ENCODE measurements at regions not wholly inside any gene's neighbourhood (a gene's known extent, or its start where the extent isn't known, plus 50 kb on each side); places are given as distances from the start of the nearest gene placed in this dataset.
"Not testable (repeated sequence)": the region's sequence is repeated elsewhere in the genome, so short reads cannot be mapped to it uniquely, and the experiment has no call there.

DNA sequence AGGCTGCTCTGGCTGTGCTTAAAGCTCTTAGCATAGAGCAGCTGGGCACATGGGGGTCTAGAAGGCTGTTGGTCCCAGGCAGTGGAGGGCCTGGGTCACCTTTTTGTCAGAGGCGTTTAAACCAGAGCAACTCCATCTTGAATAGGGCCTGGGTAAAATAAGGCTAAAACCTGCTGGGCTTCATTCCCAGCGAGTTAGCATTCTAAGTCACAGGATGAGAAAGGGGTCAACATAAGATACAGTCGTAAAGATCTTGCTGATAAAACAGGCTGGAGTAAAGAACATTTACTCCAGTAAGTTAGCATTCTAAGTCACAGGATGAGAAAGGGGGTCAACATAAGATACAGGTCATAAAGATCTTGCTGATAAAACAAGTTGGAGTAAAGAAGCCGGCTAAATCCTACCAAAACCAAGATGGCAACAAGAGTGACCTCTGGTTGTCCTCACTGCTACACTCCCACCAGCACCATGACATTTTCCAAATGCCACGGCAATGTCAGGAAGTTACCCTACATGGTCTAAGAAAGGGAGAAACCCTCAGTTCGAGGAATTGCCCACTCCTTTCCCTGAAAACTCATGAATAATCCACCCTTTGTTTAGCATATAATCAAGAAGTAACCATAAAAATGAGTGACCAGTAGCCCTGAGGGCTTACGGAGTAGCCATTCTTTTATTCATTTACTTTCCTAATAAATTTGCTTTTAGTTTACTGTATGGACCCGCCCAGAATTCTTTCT, 96.8 kb upstream of the PCBD1 start:
- DNase-seq (ENCODE audit: low read depth), result no peak
- in situ Hi-C loops (cut with HindIII; ENCODE audit: low pct_unique_long_range_greater_than_20kb, low sequenced_read_pairs), result no loop called here

DNA sequence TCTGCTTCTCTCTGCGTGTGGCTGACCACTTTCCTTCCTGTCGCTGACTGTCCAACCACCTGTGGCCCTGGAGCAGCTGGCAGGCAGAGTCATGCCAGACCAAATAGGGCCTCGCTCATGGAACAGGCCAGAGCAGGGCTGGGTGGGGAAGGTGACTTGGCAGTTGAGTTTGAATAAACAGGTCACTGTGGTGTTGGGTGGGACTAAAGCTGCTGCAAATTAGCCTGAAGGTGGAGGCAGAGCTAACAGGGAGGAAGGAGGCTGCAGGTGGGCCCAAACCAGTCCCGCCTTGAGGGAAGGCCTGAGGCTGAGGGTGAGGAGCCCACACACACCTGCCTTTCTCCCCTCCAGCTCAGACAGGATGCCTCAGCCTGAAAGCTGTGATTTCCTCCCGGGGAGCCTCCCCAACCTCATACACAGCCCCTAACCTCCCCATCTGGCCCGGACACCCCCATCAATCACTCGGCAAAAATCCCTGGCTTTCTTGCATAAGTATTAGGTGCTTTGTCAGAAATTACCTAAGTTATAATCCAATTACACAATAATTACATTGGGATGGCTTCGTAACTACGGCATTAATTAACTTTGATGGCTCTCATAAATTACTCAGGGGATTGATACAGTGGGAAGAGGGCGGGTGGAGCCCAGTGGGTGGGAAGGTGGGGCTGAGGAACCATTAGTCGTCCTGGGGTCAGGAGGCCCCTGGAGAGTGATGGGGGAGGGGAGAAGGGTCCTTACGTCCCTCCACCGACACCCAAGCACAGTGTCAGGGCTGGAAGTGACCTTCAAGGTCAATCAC, 97.7 kb upstream of the PCBD1 start:
- no peak for DNase-seq (ENCODE audit: low read depth)
- in situ Hi-C loops (cut with HindIII; ENCODE audit: low pct_unique_long_range_greater_than_20kb, low sequenced_read_pairs), result no loop called here

DNA sequence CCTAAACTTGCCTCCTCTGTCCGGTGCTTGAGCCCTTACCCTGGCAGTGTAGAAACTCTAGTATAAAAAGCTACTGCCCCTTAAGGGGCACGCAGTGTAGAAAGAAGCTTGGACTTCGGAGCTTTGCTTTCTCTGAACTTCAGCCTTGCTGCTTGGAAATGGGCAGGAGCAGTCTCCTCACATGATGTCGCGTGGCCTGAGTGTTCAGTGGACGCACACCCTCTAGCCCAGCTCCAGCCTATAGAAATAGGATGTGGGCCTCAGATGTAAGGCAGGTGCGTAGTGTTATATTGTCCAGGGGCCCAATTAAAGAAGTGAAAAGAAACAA, 98.2 kb upstream of the PCBD1 start:
- DNase-seq (ENCODE audit: low read depth), result no peak
- in situ Hi-C loops (cut with HindIII; ENCODE audit: low pct_unique_long_range_greater_than_20kb, low sequenced_read_pairs), result no loop called here

DNA sequence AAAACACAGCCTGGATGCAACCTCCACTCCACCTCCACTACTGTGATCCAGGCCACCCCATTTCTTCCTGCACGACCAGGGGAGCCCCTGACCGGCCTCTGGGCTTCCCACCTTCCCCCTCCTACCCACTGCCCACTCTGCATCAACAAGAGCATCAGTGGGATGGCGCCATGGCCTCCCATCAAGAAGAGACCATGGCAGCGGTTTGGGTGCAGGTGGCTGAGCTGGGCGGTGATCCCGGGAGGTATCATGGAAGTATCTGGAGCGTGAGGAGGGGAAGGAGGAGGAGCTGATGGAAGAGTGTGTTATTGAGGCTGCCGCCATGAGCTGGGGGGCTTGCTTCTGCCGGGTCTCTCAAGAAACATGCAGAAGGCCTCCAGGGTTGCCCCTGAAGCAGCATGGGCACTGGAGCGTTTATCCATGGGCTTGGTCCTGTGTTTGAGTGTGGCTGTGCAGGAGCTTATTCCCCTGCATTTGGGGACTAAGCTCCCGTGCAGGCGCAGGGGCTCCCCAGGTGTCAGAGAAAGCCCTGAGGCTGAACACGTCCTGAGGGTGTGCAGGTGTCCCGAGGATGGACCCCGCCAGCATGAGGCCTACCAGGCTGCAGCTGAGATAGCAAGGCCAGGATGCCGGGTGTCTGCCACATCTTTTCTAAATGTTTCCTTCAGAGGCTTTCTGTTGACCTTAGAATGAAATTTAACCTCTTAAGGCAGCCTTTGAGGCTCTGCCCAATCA, 99.2 kb upstream of the PCBD1 start:
- in situ Hi-C loops (cut with HindIII; ENCODE audit: low pct_unique_long_range_greater_than_20kb, low sequenced_read_pairs), result no loop called here

DNA sequence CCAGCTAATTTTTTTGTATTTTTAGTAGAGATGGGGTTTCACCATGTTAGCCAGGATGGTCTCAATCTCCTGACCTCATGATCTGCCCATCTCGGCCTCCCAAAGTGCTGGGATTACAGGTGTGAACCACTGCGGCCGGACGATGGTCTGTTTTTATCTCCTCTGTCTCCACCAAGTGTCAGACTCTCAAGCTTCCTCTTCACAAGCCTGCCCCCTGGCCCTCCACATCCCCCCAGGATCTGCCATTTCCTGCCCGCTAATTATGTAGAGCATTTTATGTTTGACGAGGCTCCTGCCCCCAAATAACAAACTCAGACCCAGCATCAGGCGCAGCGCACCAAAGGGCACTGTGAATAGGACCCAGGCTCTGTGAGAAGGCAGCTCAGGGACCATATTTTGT, 101.8 kb upstream of the PCBD1 start:
- in situ Hi-C loops (cut with HindIII; ENCODE audit: low pct_unique_long_range_greater_than_20kb, low sequenced_read_pairs); DNase-seq (ENCODE audit: low read depth): not testable (repeated sequence)

More for the DNA sequence above, 99.2 kb upstream of the PCBD1 start:
- DNase-seq (ENCODE audit: low read depth), result no peak

DNA sequence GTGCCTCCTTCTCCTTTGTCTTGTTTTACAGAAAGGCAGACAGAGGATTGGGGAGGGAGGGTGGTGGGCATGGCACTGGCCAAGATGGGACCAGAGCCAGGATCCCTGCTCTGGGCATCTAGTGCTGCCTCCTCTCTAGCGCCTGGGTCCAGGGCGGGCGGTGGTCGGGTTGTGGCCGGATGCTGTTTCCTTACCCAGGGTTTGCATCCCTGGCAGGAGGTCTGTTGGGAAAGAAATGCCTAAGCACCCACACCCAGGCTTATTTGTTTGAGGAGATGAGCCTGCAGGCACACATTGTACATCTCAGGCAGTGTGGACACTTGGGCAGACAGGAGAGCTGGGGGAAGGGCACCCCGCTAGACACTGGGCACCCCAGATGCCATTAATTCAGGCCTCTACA, 102.3 kb upstream of the PCBD1 start:
- no peak for DNase-seq (ENCODE audit: low read depth)
- in situ Hi-C loops (cut with HindIII; ENCODE audit: low pct_unique_long_range_greater_than_20kb, low sequenced_read_pairs), result no loop called here

DNA sequence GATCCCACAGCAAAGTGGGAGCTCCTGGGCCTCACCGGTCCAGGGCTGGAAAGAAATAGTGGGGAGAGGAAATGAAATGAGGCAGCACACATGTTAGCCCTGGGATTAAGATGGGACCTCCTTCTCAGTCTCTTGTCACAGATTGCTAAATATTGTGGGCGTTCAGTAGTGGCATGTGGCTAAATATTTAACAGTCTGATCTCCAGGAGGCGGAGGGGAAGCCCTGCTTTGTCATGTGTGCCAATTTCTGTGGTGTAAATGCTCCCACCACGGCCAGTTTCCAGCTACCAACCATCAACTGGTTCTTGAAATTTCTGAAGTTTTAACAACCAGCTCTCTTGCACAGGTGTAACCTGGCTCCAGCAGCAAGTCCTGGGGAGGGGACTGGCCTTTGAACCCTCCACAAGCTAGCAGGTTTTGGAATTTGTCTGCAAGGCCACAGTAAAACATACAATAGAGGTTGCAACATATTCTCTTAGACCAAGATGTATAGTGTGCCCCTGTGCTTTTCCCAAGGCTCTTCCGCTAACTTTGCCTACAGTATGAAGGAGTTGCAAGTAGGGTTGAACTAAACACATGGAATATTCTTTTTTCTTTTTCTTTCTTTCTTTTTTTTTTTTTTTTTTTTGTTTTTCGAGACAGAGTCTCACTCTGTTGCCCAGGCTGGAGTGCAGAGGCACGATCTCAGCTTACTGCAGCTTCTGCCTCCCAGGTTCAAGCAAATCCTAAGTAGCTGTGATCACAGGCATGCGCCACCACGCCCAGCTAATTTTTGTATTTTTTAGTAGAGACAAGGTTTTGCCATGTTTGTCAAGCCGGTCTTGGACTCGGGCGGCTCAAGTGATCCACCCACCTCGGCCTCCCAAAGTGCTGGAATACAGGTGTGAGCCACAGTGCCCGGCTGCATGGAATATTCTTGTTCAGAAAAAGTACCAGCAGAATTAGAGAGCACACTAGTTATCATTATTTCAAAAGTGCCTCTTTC, 103.1 kb upstream of the PCBD1 start:
- no peak for DNase-seq (ENCODE audit: low read depth)
- in situ Hi-C loops (cut with HindIII; ENCODE audit: low pct_unique_long_range_greater_than_20kb, low sequenced_read_pairs), result no loop called here

DNA sequence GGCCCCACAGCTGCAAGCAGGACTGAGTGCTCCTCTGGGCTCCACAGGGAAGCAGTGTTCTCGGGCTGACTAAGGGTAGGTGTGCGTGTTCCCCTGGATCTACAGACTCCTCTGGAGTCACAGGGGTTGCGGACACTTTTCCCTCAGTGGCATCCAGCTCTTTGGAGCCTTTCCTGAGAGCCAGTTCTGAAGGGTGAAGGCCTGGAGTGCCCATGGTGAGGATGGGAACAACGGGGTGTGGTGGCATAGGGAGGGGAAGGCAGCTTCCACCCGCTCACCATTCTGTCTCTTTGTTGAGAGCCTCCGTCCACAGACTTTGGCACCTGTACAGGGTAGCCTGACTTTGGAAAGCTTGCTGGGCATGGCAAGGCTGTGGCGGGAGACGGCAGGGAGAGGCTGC, 104.1 kb upstream of the PCBD1 start:
- in situ Hi-C loops (cut with HindIII; ENCODE audit: low pct_unique_long_range_greater_than_20kb, low sequenced_read_pairs), result no loop called here
- no peak for DNase-seq (ENCODE audit: low read depth)

DNA sequence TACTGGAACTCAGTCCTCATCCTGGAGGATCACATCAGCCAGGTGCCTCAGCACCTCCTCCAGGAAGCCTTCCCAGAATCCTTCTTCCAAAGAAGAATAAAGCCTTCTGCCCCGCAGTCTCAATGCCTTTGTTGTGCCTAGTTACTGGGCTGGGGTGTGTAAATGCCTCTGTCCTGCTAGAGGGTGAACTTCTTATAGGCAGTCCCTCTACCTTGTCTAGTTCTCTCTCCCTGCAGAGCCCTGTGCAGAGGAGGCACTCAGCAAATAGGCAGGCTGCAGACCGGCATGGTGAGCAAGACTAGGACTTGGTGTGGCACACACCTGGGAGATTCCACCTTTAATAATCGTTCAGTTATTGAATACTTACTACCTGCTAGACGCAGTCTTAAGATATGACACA, 104.7 kb upstream of the PCBD1 start:
- no peak for DNase-seq (ENCODE audit: low read depth)
- in situ Hi-C loops (cut with HindIII; ENCODE audit: low pct_unique_long_range_greater_than_20kb, low sequenced_read_pairs), result no loop called here

DNA sequence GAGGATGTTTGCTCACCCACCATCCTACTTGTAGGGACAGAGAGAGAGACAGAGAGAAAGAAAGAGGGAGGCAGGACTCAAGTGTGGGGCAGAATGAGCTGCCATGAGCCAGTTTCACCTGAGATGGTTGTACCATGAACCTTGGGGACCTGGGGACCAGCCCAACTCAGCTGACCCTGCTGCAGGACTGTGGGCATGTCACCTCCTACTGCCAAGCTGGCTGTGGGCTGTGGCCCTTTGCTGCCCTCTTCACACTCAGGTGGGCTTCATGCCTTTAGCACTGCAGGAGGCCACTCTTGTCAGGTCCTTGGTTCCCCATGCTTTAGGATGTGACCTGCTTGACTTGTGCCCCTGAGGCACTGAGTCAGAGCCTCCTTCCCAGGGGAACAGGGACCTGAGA, 108.2 kb upstream of the PCBD1 start:
- DNase-seq (ENCODE audit: low read depth), result no peak
- in situ Hi-C loops (cut with HindIII; ENCODE audit: low pct_unique_long_range_greater_than_20kb, low sequenced_read_pairs), result no loop called here

DNA sequence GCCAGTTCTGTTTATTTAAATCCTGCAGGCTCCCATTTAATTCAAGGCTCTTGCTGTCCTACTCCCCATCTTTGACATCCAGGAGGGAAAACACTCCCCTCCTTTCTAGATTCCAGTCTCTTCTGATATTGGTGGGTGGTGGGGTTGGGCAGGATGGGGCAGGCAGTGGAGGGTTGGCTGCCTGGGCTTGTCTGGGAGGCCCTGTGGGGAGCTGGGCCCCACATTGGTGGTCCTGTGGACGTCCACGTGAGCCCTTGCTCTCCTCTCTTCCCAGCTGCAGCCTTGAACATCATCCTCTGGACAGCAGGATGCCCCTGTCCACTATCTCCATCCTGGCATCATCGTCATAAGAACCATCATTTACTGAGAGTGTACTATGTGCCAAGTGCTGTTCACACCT, 108.9 kb upstream of the PCBD1 start:
- in situ Hi-C loops (cut with HindIII; ENCODE audit: low pct_unique_long_range_greater_than_20kb, low sequenced_read_pairs), result no loop called here
- no peak for DNase-seq (ENCODE audit: low read depth)

DNA sequence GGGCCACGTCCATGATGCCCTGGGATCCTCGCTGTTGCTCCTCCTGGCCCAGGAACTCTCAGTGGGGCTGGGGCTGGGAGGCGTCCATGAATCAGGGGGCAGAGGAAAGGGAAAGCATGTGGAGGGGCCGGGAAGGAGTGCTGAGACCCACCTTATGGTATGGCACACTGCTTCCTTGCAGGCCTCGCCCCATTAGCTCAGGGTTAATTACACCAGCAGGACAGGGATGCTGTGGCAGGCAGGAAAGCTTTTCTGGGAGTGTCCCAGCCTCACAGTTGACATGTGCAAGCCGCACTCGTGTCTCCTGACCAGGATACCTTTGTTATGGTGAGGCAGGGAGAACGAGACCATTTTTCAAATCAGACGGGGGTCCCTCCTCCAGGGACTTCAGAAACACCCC, 109.7 kb upstream of the PCBD1 start:
- no peak for DNase-seq (ENCODE audit: low read depth)
- in situ Hi-C loops (cut with HindIII; ENCODE audit: low pct_unique_long_range_greater_than_20kb, low sequenced_read_pairs), result no loop called here

DNA sequence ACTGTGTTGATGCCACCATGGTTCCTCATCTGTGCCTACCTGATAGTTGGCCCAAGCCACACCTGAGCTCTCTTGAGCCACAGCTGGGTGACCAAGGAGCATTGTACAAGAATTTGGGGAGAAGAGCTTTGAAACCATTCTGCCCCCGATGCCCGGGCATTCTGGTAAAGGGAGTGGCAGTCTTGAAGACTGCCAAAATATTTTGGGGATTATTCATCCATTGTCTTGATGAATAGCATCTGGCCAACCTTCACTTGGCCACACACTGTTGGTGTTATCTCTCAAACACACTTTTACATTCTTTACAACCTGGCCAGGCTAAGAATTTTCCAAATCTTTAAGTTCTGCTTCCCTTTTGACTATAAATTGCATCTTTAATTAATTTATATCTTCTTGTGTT, 113.1 kb upstream of the PCBD1 start:
- in situ Hi-C loops (cut with HindIII; ENCODE audit: low pct_unique_long_range_greater_than_20kb, low sequenced_read_pairs), result no loop called here
- no peak for DNase-seq (ENCODE audit: low read depth)

DNA sequence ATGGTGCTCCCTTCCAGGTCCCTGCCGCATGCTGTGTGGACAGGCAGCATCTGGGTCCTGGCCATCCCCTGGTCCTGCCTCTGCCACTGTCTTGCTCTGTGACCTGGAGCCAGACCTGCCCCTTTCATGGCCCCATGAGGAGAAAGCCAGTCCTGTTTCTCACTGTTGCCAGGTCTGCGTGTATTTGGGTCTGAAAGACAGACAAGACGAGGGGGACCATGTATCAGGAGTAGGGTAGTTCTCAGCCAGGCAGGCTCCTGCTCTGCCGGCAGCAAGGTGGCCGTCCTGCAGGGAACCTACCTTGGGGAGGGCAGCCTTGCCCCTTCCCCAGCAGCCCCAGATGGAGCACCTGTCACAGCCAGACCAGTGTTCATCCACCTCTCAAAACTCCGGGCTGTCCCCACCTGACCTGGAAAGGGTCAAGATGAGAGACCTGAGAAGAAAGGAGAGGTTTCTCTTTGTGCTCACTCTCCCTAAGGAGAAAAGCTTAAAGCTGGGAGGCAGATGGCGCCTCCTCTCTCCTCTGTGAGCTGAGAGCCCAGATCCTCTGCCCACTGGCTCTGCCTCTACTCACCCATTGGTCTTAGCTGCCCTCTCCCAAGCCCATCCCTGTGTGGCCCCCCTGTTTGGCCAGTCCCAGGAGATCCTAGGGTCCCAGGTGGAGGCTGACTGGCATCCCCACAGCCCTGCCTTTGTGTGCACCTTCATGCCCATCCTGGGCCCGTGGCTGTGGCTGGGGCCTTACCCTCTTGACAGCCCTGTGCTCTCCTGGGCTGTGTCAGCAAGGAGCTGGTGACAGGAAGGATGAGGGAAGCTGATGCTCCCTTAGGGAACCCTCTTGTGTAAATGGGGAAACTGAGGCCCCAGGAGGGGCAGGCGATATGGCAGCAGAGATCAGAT, 116.1 kb upstream of the PCBD1 start:
- no peak for DNase-seq (ENCODE audit: low read depth)
- in situ Hi-C loops (cut with HindIII; ENCODE audit: low pct_unique_long_range_greater_than_20kb, low sequenced_read_pairs), result no loop called here

DNA sequence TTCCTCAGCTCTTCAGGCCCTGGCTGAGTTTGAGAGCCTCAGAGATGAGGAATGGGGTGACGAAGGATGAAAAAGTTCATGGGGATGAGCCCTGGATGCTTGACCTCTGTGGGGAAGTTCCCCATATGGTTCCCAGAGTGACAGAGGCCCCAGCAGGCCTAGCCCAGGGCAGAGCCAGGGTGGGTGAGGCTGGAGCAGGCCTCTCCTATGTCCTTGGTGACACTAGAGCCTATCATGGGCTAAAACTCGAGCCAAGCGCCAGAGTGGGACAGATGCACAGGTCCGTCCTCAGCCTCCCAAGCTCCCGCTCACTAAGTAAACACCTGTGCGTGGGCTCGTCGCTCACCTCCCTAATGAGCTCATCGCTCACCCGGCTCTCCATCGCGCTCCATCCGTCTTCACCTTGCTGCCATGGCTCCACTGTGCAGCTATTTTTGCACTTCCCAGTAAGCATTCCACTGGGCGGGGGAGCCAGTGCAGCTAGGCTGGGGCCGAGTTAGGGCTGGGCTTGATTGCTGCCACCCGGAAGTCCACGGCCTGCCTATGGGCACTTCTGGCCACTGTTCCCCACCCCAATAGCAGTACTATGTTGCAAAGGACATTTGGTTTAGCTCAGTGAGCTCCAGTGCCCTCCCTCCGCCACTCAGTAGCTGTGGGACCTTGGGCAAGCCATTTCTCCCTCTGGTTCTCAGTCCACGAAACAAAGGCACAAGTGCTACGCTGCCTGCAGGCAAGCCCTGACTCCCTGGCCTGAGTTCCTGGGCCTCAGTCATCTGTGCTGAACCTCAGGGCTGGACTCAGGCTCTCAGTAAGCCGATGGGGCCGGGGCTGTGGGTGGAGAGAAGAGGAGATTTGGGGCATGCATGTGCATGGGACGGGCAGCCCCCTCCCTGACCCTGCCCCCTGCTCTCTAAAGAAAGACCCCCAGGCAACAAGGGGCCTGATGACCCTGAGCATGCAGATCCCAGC, 117.3 kb upstream of the PCBD1 start:
- no peak for DNase-seq (ENCODE audit: low read depth)
- in situ Hi-C loops (cut with HindIII; ENCODE audit: low pct_unique_long_range_greater_than_20kb, low sequenced_read_pairs), result no loop called here

DNA sequence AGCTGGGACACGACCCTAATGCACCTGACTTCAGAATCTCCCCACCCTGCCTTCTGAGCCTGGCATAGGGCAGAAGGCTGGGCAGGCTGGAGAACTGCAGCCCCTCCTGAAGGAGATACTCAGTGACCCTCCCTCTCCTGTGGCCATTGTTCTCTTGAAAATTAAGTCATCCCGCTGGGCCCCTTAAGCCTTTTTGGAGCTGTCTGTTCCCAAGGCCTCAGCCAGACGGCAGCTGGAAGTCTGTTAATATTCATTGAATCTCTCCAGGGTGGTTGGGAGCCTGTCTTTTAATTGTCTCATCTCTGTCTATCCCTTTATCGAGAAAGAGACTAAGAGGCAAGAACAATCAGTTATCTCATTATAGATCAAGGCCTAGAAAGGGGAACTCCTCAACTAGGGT, 118.1 kb upstream of the PCBD1 start:
- in situ Hi-C loops (cut with HindIII; ENCODE audit: low pct_unique_long_range_greater_than_20kb, low sequenced_read_pairs), result no loop called here
- no peak for DNase-seq (ENCODE audit: low read depth)
